Astrocyte of the cerebellum (primary cell): ENCODE measurements at regions not wholly inside any gene's neighbourhood (a gene's known extent, or its start where the extent isn't known, plus 50 kb on each side); places are given as distances from the start of the nearest gene placed in this dataset.

Source experiments
- DNase-seq: peaks from one replicate; pipeline ENCODE4 v3.0.0-alpha.2; 2011; ENCODE audit warnings: low read depth
- H3K4me3 ChIP-seq: 2 replicates; pipeline ENCODE4 v1.5.1; 2011; ENCODE audit warnings: mild to moderate bottlenecking, low read depth, low read length, moderate library complexity
- in situ Hi-C: cut with HindIII; loops from 2 replicates; pipeline ENCODE4 v1.10.0; 2017; ENCODE audit warnings: low sequenced_read_pairs
- TF ChIP-seq, protein P1 (sequence below): IDR thresholded peaks from 2 replicates; pipeline ENCODE4 v1.5.1; 2012; ENCODE audit warnings: low read length, low read depth, moderate library complexity, mild to moderate bottlenecking; ENCODE audit errors: missing control alignments

DNA sequence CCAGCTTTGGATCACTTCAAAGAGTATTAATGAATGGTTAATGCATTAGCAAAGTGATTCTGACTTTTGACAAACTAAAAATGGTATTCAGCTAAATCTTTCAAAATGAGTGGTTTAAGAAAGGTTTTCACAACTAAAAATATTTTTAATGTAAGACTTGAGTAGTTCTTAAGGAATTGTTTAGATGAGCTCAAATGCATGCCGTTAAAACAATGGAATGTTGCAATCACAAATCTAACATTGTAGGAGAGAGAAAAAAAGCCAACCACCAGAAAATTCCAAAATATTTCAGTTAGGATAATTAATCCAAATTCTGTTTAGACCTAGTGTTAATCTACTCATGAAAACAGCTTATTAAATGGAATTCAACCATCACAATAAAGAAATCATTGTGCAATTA lies 1044.8 kb upstream of the SLC10A2 start:
- no peak for DNase-seq
- no peak overlapping the region for H3K4me3 ChIP-seq
- in situ Hi-C loops: no loop called here
- TF ChIP-seq, protein P1, sequence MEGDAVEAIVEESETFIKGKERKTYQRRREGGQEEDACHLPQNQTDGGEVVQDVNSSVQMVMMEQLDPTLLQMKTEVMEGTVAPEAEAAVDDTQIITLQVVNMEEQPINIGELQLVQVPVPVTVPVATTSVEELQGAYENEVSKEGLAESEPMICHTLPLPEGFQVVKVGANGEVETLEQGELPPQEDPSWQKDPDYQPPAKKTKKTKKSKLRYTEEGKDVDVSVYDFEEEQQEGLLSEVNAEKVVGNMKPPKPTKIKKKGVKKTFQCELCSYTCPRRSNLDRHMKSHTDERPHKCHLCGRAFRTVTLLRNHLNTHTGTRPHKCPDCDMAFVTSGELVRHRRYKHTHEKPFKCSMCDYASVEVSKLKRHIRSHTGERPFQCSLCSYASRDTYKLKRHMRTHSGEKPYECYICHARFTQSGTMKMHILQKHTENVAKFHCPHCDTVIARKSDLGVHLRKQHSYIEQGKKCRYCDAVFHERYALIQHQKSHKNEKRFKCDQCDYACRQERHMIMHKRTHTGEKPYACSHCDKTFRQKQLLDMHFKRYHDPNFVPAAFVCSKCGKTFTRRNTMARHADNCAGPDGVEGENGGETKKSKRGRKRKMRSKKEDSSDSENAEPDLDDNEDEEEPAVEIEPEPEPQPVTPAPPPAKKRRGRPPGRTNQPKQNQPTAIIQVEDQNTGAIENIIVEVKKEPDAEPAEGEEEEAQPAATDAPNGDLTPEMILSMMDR: no peak

DNA sequence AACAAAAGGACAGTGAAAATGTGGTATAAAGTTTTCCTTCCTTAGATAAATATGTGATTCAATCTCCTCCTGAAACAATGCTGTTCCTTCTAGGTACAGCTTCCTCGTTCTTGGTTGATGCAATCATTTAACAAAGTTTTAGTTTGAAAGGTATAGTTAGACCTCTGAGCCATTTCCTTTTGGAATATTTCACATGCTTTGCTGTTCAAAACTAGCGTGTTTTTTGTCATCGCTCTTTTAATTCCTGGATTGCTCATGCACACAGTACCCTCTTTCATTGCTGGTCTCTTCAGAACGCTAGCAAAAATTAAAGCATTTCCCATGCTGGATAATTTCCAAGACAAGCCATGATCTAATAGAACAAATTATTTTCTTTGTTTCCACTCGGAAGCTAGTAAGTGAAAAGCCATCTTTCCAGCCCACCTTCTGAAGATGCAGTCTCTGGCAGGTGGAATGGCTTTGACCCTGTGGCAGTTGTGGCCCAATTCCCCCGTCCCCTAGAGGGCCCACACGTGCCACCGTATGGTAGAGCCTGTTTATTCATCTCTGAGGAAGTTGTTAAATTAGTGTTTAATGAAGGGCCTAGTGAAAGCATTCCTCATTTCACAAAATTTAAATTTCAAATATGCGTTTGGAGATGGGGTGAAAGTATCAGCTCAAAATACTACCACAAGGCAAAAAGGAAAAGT lies 1040.6 kb upstream of the SLC10A2 start:
- no peak for DNase-seq
- in situ Hi-C loops: no loop called here
- no peak overlapping the region for H3K4me3 ChIP-seq
- TF ChIP-seq, protein P1: no peak

DNA sequence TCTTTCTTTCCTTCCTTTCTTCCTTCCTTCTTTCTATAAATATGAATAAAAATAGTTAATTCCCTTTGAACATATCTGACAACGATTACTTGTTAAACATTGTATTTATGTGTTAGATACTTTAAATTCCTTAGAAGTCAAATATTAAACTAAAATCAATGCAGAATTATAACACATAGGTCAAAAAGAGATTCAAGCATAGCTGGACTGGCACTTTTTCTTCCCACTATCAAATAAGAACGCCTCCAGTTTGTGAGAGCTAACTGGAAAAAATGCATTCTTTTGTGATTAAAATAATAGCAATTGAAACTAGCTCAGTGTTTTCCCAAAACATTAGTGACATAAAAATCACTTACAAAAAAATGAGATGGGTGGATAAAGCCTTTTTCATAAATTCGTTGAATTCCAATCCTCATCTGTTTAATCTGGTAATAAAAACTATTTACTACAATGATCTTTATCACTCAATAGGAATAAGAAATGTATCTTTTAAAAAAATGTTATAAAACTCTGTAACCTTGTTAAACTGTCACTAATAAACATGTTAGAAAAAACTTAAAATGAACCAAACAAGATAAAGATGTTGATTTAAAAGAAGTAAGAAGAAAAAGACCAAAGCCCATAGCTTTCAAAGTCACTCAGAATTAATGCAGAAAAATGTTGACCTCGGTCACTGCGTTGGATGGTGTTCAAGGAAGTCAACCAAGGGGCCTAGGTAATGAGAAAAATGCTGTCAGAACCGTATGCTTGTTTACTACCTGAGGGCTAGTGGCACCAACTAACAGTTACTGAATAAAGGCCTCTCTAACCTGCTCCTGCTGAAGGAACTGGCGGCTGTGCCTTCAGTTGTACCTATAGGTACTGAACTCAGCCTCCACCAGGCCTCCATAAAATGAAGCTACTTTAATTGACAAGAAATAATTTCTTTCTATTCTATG lies 1039.5 kb upstream of the SLC10A2 start:
- in situ Hi-C loops: no loop called here
- no peak for DNase-seq
- H3K4me3 ChIP-seq: no peak overlapping the region
- TF ChIP-seq, protein P1: no peak

DNA sequence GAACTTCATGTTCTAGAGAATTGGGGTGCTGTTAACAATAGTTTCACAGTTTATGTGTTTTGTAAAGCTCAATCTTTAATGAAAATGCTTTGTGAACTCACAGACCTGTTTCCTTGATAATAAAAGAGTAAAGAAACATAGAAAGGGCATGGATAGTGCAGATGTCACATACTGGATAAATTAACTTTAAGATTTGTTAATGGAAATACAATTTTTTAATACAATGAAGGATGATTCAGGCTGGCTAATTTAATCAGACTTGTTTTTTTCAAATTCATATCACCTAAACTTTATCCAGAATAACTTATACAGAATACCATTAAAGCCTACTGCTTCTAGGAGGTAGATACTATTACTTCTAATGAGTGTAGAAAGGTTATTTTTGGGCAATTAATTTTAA lies 1033.5 kb upstream of the SLC10A2 start:
- TF ChIP-seq, protein P1: no peak
- DNase-seq: no peak
- no peak overlapping the region for H3K4me3 ChIP-seq
- in situ Hi-C loops: no loop called here

DNA sequence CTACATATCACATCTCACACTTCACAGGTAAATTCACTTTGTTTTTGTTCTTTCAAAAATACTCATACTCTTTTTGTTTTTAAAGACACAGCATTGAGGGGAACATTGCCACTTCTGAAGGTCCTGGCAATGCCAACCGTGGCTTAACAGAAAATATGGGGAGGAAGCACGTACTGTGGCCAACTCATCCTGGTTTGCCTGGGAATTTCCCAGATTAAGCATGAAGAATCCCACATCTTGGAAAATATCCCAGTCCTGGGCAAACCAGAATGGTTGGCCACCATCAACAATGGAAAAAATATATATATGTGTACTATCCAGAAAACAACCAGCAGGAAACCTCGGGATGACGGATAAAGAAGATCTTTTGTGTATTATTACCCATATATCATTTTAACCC lies 1032.2 kb upstream of the SLC10A2 start:
- no peak overlapping the region for H3K4me3 ChIP-seq
- in situ Hi-C loops: no loop called here
- no peak for DNase-seq
- TF ChIP-seq, protein P1: no peak

DNA sequence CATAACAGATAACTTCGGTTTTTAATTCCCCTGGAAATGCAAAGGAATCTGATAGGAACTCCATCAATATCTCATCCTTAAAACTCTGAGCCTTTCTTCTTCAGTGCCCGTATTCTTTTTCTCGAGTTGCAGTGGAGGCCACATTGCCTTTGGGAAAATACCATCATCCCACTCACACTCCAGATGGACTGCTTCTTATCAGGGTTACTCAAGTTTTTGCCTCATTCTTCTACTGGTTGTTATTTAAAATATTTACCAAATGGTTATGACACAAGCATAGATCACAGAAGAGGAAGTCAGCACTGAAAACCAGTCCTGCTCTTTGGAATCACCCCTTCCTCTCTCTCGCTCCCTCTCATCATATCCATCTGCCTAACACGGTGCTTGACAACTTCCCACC lies 1020.5 kb upstream of the SLC10A2 start:
- H3K4me3 ChIP-seq: no peak overlapping the region
- in situ Hi-C loops: no loop called here
- DNase-seq: no peak
- TF ChIP-seq, protein P1: no peak
